ENCODE measurements at regions not wholly inside any gene's neighbourhood (a gene's known extent, or its start where the extent isn't known, plus 50 kb on each side); places are given as distances from the start of the nearest gene placed in this dataset.

DNA sequence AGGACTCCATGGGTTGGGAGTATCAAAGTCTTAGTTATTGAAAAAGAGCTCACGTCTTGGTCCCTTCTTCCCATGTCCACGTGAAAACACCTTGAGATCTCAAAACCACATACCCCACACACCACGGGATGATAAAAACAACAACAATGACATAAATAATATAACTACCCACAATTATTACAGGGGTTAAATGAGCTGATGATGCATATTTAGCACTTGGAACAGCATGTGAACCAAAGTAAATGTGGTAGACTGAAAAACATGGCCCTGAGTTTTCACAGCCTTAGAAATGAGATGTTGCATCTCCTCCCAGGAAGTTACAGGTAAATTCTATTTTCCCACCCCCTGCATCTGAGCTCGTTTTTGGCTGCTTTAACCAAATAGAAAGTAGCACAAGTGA lies 208.9 kb downstream of the C16orf95 start:
- no peak overlapping the region for H2AFZ ChIP-seq (ENCODE audit: low read length)
- no peak for DNase-seq (ENCODE audit: low read depth in 2 of 2)
- H3K79me2 ChIP-seq (ENCODE audit: control insufficient read depth, insufficient read depth, low read length) = no peaks in the 10 kb centered on the region
- no peaks in the 10 kb centered on the region for H3K9me3 ChIP-seq (ENCODE audit: control insufficient read depth, insufficient read depth, low read depth, low read length)
- no peak overlapping the region for H3K4me2 ChIP-seq (ENCODE audit: extremely low read depth, insufficient read depth, low read length)
- H3K27ac ChIP-seq (ENCODE audit: insufficient read depth, low read length) = no peak overlapping the region
- no peaks in the 10 kb centered on the region for H3K4me1 ChIP-seq (ENCODE audit: control insufficient read depth, extremely low read depth, insufficient read depth, low read length)
- peaks cover 8% of the 10 kb centered on the region for H3K27me3 ChIP-seq (ENCODE audit: control insufficient read depth, insufficient read depth, low read length)
- TF ChIP-seq, protein P1, sequence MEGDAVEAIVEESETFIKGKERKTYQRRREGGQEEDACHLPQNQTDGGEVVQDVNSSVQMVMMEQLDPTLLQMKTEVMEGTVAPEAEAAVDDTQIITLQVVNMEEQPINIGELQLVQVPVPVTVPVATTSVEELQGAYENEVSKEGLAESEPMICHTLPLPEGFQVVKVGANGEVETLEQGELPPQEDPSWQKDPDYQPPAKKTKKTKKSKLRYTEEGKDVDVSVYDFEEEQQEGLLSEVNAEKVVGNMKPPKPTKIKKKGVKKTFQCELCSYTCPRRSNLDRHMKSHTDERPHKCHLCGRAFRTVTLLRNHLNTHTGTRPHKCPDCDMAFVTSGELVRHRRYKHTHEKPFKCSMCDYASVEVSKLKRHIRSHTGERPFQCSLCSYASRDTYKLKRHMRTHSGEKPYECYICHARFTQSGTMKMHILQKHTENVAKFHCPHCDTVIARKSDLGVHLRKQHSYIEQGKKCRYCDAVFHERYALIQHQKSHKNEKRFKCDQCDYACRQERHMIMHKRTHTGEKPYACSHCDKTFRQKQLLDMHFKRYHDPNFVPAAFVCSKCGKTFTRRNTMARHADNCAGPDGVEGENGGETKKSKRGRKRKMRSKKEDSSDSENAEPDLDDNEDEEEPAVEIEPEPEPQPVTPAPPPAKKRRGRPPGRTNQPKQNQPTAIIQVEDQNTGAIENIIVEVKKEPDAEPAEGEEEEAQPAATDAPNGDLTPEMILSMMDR (conservative IDR thresholded peaks at IDR 0.05 in 1 of 2, IDR thresholded peaks at IDR 0.05 in 1 of 2; ENCODE audit: low read depth in 1 of 2, low read length in 2 of 2) = no peak
- TF ChIP-seq EZH2 (IDR thresholded peaks at IDR 0.05; ENCODE audit: low read length, missing control alignments) = no peak
- H3K36me3 ChIP-seq (ENCODE audit: control insufficient read depth, insufficient read depth, low read length) = no peaks in the 10 kb centered on the region
- no peak overlapping the region for H3K4me3 ChIP-seq (replicated peaks in 1 of 4; ENCODE audit: control extremely low read depth in 1 of 4, insufficient read depth in 1 of 4, low read depth in 3 of 4, low read length in 4 of 4)
- no peaks in the 10 kb centered on the region for H4K20me1 ChIP-seq (ENCODE audit: control insufficient read depth, extremely low read depth, insufficient read depth, low read length)
- H3K9ac ChIP-seq (ENCODE audit: insufficient read depth, low read length) = no peak overlapping the region

GRCh38 chr16:87108941-87109340 lies 208.3 kb downstream of the C16orf95 start:
- Histone ChIP-seq H4K20me1 (ENCODE audit: control insufficient read depth, extremely low read depth, insufficient read depth, low read length) (no peaks in the 10 kb centered on the region), H3K27me3 (ENCODE audit: control insufficient read depth, insufficient read depth, low read length) (peaks cover 8% of the 10 kb centered on the region), H3K36me3 (ENCODE audit: control insufficient read depth, insufficient read depth, low read length) (no peaks in the 10 kb centered on the region), H3K9me3 (ENCODE audit: control insufficient read depth, insufficient read depth, low read depth, low read length) (no peaks in the 10 kb centered on the region), H3K4me2 (ENCODE audit: extremely low read depth, insufficient read depth, low read length) (no peak overlapping the region), H3K9ac (ENCODE audit: insufficient read depth, low read length) (no peak overlapping the region), H3K79me2 (ENCODE audit: control insufficient read depth, insufficient read depth, low read length) (no peaks in the 10 kb centered on the region), H3K4me1 (ENCODE audit: control insufficient read depth, extremely low read depth, insufficient read depth, low read length) (no peaks in the 10 kb centered on the region), H2AFZ (ENCODE audit: low read length) (no peak overlapping the region), H3K27ac (ENCODE audit: insufficient read depth, low read length) (no peak overlapping the region), H3K4me3 (replicated peaks in 1 of 4; ENCODE audit: control extremely low read depth in 1 of 4, insufficient read depth in 1 of 4, low read depth in 3 of 4, low read length in 4 of 4) (no peak overlapping the region)
- no peak for TF ChIP-seq EZH2 (IDR thresholded peaks at IDR 0.05; ENCODE audit: low read length, missing control alignments)
- TF ChIP-seq, protein P1 (conservative IDR thresholded peaks at IDR 0.05 in 1 of 2, IDR thresholded peaks at IDR 0.05 in 1 of 2; ENCODE audit: low read depth in 1 of 2, low read length in 2 of 2) = no peak
- peak in 1 of 2 donors; percentile 70 for DNase-seq (ENCODE audit: low read depth in 2 of 2)

DNA sequence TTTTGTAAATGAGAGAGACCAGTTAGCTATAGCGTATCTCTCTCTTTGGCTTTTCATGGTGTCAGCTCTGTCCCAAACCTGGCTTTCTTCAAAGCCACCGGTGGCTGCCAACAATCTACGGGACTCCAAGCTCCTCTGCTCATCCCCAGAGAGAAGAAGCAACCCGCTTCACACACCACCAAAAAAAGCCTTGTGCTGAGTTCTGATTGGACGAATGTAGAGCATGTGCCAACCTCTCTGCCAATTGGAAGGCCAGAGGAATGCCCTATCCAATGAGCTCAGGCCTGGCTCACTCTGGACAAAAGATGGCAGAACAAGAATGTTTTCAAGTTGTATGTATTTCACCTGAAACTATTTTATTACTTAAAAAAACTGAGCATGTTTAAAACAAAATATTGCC lies 202.4 kb downstream of the C16orf95 start:
- Histone ChIP-seq H3K4me3 (replicated peaks in 1 of 4; ENCODE audit: control extremely low read depth in 1 of 4, insufficient read depth in 1 of 4, low read depth in 3 of 4, low read length in 4 of 4) (no peak overlapping the region), H3K9me3 (ENCODE audit: control insufficient read depth, insufficient read depth, low read depth, low read length) (no peaks in the 10 kb centered on the region), H2AFZ (ENCODE audit: low read length) (no peak overlapping the region), H3K27me3 (ENCODE audit: control insufficient read depth, insufficient read depth, low read length) (peaks cover 4% of the 10 kb centered on the region), H3K4me1 (ENCODE audit: control insufficient read depth, extremely low read depth, insufficient read depth, low read length) (no peaks in the 10 kb centered on the region), H3K27ac (ENCODE audit: insufficient read depth, low read length) (no peak overlapping the region), H4K20me1 (ENCODE audit: control insufficient read depth, extremely low read depth, insufficient read depth, low read length) (no peaks in the 10 kb centered on the region), H3K36me3 (ENCODE audit: control insufficient read depth, insufficient read depth, low read length) (no peaks in the 10 kb centered on the region), H3K79me2 (ENCODE audit: control insufficient read depth, insufficient read depth, low read length) (no peaks in the 10 kb centered on the region), H3K9ac (ENCODE audit: insufficient read depth, low read length) (no peak overlapping the region), H3K4me2 (ENCODE audit: extremely low read depth, insufficient read depth, low read length) (no peak overlapping the region)
- no peak for DNase-seq (ENCODE audit: low read depth in 2 of 2)
- no peak for TF ChIP-seq EZH2 (IDR thresholded peaks at IDR 0.05; ENCODE audit: low read length, missing control alignments)
- TF ChIP-seq, protein P1 (conservative IDR thresholded peaks at IDR 0.05 in 1 of 2, IDR thresholded peaks at IDR 0.05 in 1 of 2; ENCODE audit: low read depth in 1 of 2, low read length in 2 of 2) = no peak
